ELR (cell line): ENCODE measurements at regions not wholly inside any gene's neighbourhood (a gene's known extent, or its start where the extent isn't known, plus 50 kb on each side); places are given as distances from the start of the nearest gene placed in this dataset.
A peak's percentile ranks its signal among the peaks of the same experiment; 100 is the strongest.
"Not testable (repeated sequence)": the region's sequence is repeated elsewhere in the genome, so short reads cannot be mapped to it uniquely, and the experiment has no call there.

Experiments
- DNase-seq: peaks from one replicate; pipeline ENCODE4 v3.0.0-alpha.2; 2015; ENCODE audit warnings: low read depth

GRCh38 chr11:106277484-106277883, 200.0 kb downstream of the AASDHPPT start:
- no peak for DNase-seq

- DNase-seq: no peak
Measured at GRCh38 chr11:106278391-106278790, 200.9 kb downstream of the AASDHPPT start.

GRCh38 chr11:106280036-106280435, 202.6 kb downstream of the AASDHPPT start:
- no peak for DNase-seq

- DNase-seq: peak; percentile 92
Measured at GRCh38 chr11:106281455-106282173, 204.2 kb downstream of the AASDHPPT start.

GRCh38 chr11:106286881-106287504, 209.5 kb downstream of the AASDHPPT start:
- no peak for DNase-seq

- DNase-seq: no peak
Measured at GRCh38 chr11:106288057-106288456, 210.6 kb downstream of the AASDHPPT start.

- DNase-seq: no peak
Measured at GRCh38 chr11:106288822-106289387, 211.4 kb downstream of the AASDHPPT start.

GRCh38 chr11:106292526-106292925, 215.1 kb downstream of the AASDHPPT start:
- no peak for DNase-seq

GRCh38 chr11:106295974-106296373, 218.5 kb downstream of the AASDHPPT start:
- DNase-seq: no peak

GRCh38 chr11:106302416-106302815, 225.0 kb downstream of the AASDHPPT start:
- DNase-seq: no peak

GRCh38 chr11:106304274-106304673, 226.8 kb downstream of the AASDHPPT start:
- peak; percentile 47 for DNase-seq

GRCh38 chr11:106305458-106305857, 228.0 kb downstream of the AASDHPPT start:
- no peak for DNase-seq

- peak; percentile 33 for DNase-seq
Measured at GRCh38 chr11:106306942-106307341, 229.5 kb downstream of the AASDHPPT start.

GRCh38 chr11:106309070-106309684, 231.7 kb downstream of the AASDHPPT start:
- no peak for DNase-seq

- DNase-seq: no peak
Measured at GRCh38 chr11:106311531-106312230, 234.2 kb downstream of the AASDHPPT start.

GRCh38 chr11:106317208-106317773, 239.8 kb downstream of the AASDHPPT start:
- not testable (repeated sequence) for DNase-seq

GRCh38 chr11:106321601-106322000, 244.1 kb downstream of the AASDHPPT start:
- no peak for DNase-seq

- no peak for DNase-seq
Measured at GRCh38 chr11:106322106-106322505, 244.6 kb downstream of the AASDHPPT start.

GRCh38 chr11:106326087-106326486, 248.6 kb downstream of the AASDHPPT start:
- no peak for DNase-seq

- DNase-seq: no peak
Measured at GRCh38 chr11:106327134-106327533, 249.7 kb downstream of the AASDHPPT start.

GRCh38 chr11:106327637-106328036, 250.2 kb downstream of the AASDHPPT start:
- DNase-seq: no peak
